ENCODE measurements at regions not wholly inside any gene's neighbourhood (a gene's known extent, or its start where the extent isn't known, plus 50 kb on each side); places are given as distances from the start of the nearest gene placed in this dataset.

DNA sequence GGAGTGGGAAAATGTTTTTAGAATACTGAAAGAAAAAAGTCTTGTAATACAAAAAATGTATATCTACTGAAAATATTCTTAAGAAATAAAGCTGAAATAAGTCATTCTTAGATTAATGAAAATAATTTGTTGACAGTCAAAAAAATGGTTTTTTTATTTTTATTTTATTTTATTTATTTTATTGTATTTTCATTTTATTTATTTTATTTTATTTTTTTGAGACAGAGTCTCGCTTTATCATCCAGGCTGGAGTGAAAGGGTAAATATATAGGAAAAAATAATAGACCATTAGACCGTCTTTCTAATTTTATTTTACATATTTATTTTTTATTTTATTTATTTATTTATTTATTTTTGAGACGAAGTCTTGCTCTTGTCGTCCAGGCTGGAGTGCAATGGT lies 1583.6 kb upstream of the TMEFF2 start:
- Mint-ChIP-seq H3K36me3 (ENCODE audit: low read depth) (no peaks in the 10 kb centered on the region), H3K27ac (no peak overlapping the region), H3K27me3 (no peaks in the 10 kb centered on the region), H3K4me3 (no peak overlapping the region), H3K4me1 (no peaks in the 10 kb centered on the region)
- H3K9me3 ChIP-seq (ENCODE audit: control insufficient read depth, low read length, poor library complexity, severe bottlenecking): no peaks in the 10 kb centered on the region
- DNase-seq (no peak), ATAC-seq (no peak)

DNA sequence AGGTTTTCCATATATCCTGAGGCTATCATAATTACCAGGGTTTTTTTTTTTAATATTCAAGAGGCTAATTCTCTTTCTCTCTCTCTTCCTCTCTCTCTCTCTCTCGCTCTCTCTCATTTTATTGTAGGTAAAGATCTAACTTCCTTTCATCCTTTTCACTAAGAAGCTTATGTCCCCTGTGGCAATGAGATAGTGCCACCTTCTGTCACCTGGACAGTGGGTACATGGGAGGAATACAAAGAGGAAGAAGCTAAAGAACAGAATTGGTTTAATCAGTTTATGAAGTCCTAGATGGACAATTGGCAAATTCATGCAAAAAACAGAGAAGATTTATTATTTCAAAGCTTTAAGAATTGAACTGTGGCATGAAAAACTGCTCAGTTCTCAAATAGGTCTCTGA lies 1582.3 kb upstream of the TMEFF2 start:
- Mint-ChIP-seq H3K4me1 (no peaks in the 10 kb centered on the region), H3K27me3 (no peaks in the 10 kb centered on the region), H3K36me3 (ENCODE audit: low read depth) (no peaks in the 10 kb centered on the region), H3K4me3 (no peak overlapping the region), H3K27ac (no peak overlapping the region)
- H3K9me3 ChIP-seq (ENCODE audit: control insufficient read depth, low read length, poor library complexity, severe bottlenecking): no peaks in the 10 kb centered on the region
- ATAC-seq (no peak), DNase-seq (no peak)

DNA sequence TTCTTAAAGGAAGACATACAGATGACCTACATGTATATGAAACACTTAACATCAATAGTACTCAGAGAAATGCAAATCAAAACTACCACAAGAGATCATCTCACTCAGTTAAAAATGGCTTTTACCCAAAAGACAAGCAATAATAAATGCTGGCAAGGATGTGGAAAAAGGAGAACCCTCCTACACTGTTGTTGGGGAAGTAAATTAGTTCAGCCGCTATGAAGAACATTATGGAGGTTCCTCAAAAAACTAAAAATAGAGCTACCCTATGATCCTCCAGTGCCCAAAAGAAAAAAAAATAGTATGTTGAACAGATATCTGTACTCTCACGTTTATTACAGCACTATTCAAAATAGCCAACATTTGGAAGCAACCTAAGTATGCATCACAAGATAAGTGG lies 1579.4 kb upstream of the TMEFF2 start:
- no peaks in the 10 kb centered on the region for H3K4me1 Mint-ChIP-seq
- ATAC-seq: no peak
- no peaks in the 10 kb centered on the region for H3K36me3 Mint-ChIP-seq (ENCODE audit: low read depth)
- no peaks in the 10 kb centered on the region for H3K27me3 Mint-ChIP-seq
- no peak for DNase-seq
- H3K9me3 ChIP-seq (ENCODE audit: control insufficient read depth, low read length, poor library complexity, severe bottlenecking): no peaks in the 10 kb centered on the region
- H3K4me3 Mint-ChIP-seq: no peak overlapping the region
- no peak overlapping the region for H3K27ac Mint-ChIP-seq

- H3K4me1 Mint-ChIP-seq: no peaks in the 10 kb centered on the region
- no peaks in the 10 kb centered on the region for H3K9me3 ChIP-seq (ENCODE audit: control insufficient read depth, low read length, poor library complexity, severe bottlenecking)
- H3K4me3 Mint-ChIP-seq: no peak overlapping the region
- H3K27ac Mint-ChIP-seq: no peak overlapping the region
- DNase-seq (no peak), ATAC-seq (no peak)
- no peaks in the 10 kb centered on the region for H3K36me3 Mint-ChIP-seq (ENCODE audit: low read depth)
- H3K27me3 Mint-ChIP-seq: no peaks in the 10 kb centered on the region
Measured at GRCh38 chr2:193751299-193751698, 1556.6 kb upstream of the TMEFF2 start.

DNA sequence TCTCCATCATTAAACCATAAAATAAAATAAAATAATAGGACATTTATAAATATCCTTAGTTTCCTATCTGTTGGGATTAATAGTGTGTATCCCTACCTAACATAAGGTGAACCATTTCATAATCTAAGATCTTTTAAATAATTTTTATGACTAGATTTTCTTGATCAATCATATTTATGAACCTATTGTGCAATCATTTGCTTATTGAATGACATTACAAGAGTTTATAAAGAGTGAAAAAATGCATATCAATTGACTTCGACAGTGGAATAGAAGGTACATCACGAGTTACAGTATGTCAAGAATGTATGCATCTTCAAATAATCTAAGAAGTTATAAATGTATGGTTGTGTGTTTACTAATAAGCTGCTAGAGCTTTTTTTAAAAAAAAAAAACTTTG lies 1554.8 kb upstream of the TMEFF2 start:
- H3K27me3 Mint-ChIP-seq: no peaks in the 10 kb centered on the region
- DNase-seq: no peak

GRCh38 chr2:193743089-193743488 lies 1548.4 kb upstream of the TMEFF2 start:
- Mint-ChIP-seq H3K4me3 (no peak overlapping the region), H3K36me3 (ENCODE audit: low read depth) (no peaks in the 10 kb centered on the region), H3K4me1 (no peaks in the 10 kb centered on the region), H3K27me3 (no peaks in the 10 kb centered on the region), H3K27ac (no peak overlapping the region)
- H3K9me3 ChIP-seq (ENCODE audit: control insufficient read depth, low read length, poor library complexity, severe bottlenecking): no peaks in the 10 kb centered on the region
- no peak for ATAC-seq
- no peak for DNase-seq

More for the DNA sequence above, 1554.8 kb upstream of the TMEFF2 start:
- Mint-ChIP-seq H3K36me3 (ENCODE audit: low read depth) (no peaks in the 10 kb centered on the region), H3K4me3 (no peak overlapping the region), H3K27ac (no peak overlapping the region), H3K4me1 (no peaks in the 10 kb centered on the region)
- no peaks in the 10 kb centered on the region for H3K9me3 ChIP-seq (ENCODE audit: control insufficient read depth, low read length, poor library complexity, severe bottlenecking)
- no peak for ATAC-seq

GRCh38 chr2:193738892-193739291 lies 1544.2 kb upstream of the TMEFF2 start:
- ATAC-seq (no peak), DNase-seq (no peak)
- H3K36me3 Mint-ChIP-seq (ENCODE audit: low read depth): no peaks in the 10 kb centered on the region
- H3K27me3 Mint-ChIP-seq: no peaks in the 10 kb centered on the region
- H3K27ac Mint-ChIP-seq: no peak overlapping the region
- no peaks in the 10 kb centered on the region for H3K4me1 Mint-ChIP-seq
- no peak overlapping the region for H3K4me3 Mint-ChIP-seq
- H3K9me3 ChIP-seq (ENCODE audit: control insufficient read depth, low read length, poor library complexity, severe bottlenecking): no peaks in the 10 kb centered on the region

- DNase-seq (no peak), ATAC-seq (no peak)
- no peak overlapping the region for H3K4me3 Mint-ChIP-seq
- no peaks in the 10 kb centered on the region for H3K4me1 Mint-ChIP-seq
- no peaks in the 10 kb centered on the region for H3K36me3 Mint-ChIP-seq (ENCODE audit: low read depth)
- no peaks in the 10 kb centered on the region for H3K9me3 ChIP-seq (ENCODE audit: control insufficient read depth, low read length, poor library complexity, severe bottlenecking)
- H3K27ac Mint-ChIP-seq: no peak overlapping the region
- H3K27me3 Mint-ChIP-seq: no peaks in the 10 kb centered on the region
Measured at GRCh38 chr2:193712912-193713311, 1518.2 kb upstream of the TMEFF2 start.

- Mint-ChIP-seq H3K4me3 (no peak overlapping the region), H3K27ac (no peak overlapping the region), H3K27me3 (no peaks in the 10 kb centered on the region), H3K36me3 (ENCODE audit: low read depth) (no peaks in the 10 kb centered on the region), H3K4me1 (no peaks in the 10 kb centered on the region)
- no peaks in the 10 kb centered on the region for H3K9me3 ChIP-seq (ENCODE audit: control insufficient read depth, low read length, poor library complexity, severe bottlenecking)
- DNase-seq: no peak
- no peak for ATAC-seq
Measured at GRCh38 chr2:193703411-193703810, 1508.7 kb upstream of the TMEFF2 start.

DNA sequence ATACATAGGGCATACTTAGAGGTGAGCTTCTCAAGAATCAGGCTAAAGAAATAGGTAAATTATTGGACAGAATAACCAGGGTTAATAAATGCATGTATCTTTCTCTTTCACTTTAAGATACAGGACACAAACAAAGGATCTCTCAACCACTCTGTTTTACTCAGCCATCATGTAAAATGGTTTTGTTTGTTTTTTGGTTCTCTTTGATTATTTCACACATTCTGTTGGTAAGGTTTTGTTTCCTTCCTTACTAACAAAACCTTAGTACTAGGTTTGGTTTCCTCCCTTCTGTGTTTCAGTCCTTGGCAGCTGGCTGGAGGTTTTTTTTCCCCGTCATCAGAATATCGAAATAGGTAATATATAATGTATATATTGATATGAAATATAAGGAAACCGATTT lies 1506.8 kb upstream of the TMEFF2 start:
- DNase-seq: no peak
- H3K27ac Mint-ChIP-seq: no peak overlapping the region
- no peaks in the 10 kb centered on the region for H3K9me3 ChIP-seq (ENCODE audit: control insufficient read depth, low read length, poor library complexity, severe bottlenecking)
- no peaks in the 10 kb centered on the region for H3K4me1 Mint-ChIP-seq
- no peaks in the 10 kb centered on the region for H3K36me3 Mint-ChIP-seq (ENCODE audit: low read depth)
- no peak overlapping the region for H3K4me3 Mint-ChIP-seq
- no peak for ATAC-seq
- no peaks in the 10 kb centered on the region for H3K27me3 Mint-ChIP-seq

DNA sequence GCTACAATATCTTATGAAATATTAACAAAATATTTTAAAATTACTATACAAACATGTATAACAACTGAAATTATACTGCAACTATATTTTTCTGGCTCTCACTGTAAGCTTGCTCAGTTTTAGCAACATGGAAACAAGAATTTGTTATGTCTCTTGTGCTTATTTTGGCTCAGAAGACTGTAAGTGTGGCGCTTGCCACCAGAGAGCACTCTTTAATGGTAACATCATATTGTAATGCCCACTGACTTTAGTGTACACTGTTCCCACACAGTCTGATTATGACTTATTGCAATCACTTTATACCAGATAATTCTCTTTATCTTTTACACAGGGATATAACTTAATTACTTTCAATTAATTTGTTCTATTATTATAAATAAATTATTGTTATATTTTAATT lies 1500.6 kb upstream of the TMEFF2 start:
- Mint-ChIP-seq H3K36me3 (ENCODE audit: low read depth) (no peaks in the 10 kb centered on the region), H3K27me3 (no peaks in the 10 kb centered on the region), H3K27ac (no peak overlapping the region), H3K4me3 (no peak overlapping the region), H3K4me1 (no peaks in the 10 kb centered on the region)
- H3K9me3 ChIP-seq (ENCODE audit: control insufficient read depth, low read length, poor library complexity, severe bottlenecking): no peaks in the 10 kb centered on the region
- DNase-seq: no peak
- no peak for ATAC-seq

DNA sequence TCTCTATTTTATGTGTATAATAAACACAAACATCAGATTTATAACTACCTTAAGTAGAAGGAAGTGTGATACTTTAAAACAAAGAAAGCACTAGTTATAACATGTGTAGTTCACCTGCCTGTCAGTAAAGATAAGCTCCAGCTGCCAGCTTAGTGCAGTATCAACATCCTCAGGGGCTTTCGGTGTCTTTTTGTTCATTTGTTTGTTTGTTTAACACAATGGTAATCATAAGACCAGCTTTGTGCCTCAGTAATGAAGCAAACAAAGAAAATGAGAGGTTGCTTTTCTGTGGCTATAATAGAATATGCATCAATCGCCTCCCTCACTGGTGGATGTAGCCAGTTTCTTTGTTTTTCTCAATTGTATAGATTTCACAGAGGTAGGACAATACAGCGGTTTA lies 1499.0 kb upstream of the TMEFF2 start:
- Mint-ChIP-seq H3K27ac (no peak overlapping the region), H3K4me3 (no peak overlapping the region), H3K4me1 (no peaks in the 10 kb centered on the region), H3K27me3 (no peaks in the 10 kb centered on the region), H3K36me3 (ENCODE audit: low read depth) (no peaks in the 10 kb centered on the region)
- no peak for DNase-seq
- no peak for ATAC-seq
- H3K9me3 ChIP-seq (ENCODE audit: control insufficient read depth, low read length, poor library complexity, severe bottlenecking): no peaks in the 10 kb centered on the region

DNA sequence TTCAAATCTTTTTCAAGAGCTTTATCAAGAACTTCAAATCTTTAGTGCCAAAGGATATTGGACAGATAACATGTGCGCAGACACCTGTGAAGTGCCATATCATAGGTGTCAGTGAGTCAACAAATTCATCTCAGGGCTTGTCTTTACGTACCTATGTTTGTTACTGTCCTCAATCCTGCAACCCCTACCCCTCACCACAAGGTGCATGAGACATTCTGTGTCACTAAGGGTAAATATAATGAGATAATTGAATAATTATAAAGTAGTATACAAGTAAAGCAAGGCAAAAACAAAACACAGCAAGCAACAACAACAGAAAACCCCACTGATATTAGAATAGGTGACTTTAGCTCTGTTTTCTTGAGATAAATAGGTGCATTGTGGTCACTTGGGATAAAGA lies 1495.8 kb upstream of the TMEFF2 start:
- Mint-ChIP-seq H3K4me3 (no peak overlapping the region), H3K36me3 (ENCODE audit: low read depth) (no peaks in the 10 kb centered on the region), H3K27me3 (no peaks in the 10 kb centered on the region), H3K4me1 (no peaks in the 10 kb centered on the region), H3K27ac (no peak overlapping the region)
- DNase-seq (no peak), ATAC-seq (no peak)
- H3K9me3 ChIP-seq (ENCODE audit: control insufficient read depth, low read length, poor library complexity, severe bottlenecking): no peaks in the 10 kb centered on the region

- DNase-seq (no peak), ATAC-seq (no peak)
- Mint-ChIP-seq H3K4me3 (no peak overlapping the region), H3K36me3 (ENCODE audit: low read depth) (no peaks in the 10 kb centered on the region), H3K27ac (no peak overlapping the region), H3K27me3 (no peaks in the 10 kb centered on the region), H3K4me1 (no peaks in the 10 kb centered on the region)
- H3K9me3 ChIP-seq (ENCODE audit: control insufficient read depth, low read length, poor library complexity, severe bottlenecking): no peaks in the 10 kb centered on the region
Measured at GRCh38 chr2:193687195-193687594, 1492.5 kb upstream of the TMEFF2 start.

GRCh38 chr2:193679847-193680246 lies 1485.1 kb upstream of the TMEFF2 start:
- H3K27ac Mint-ChIP-seq: no peak overlapping the region
- no peaks in the 10 kb centered on the region for H3K36me3 Mint-ChIP-seq (ENCODE audit: low read depth)
- H3K4me3 Mint-ChIP-seq: no peak overlapping the region
- DNase-seq (no peak), ATAC-seq (no peak)
- no peaks in the 10 kb centered on the region for H3K4me1 Mint-ChIP-seq
- no peaks in the 10 kb centered on the region for H3K27me3 Mint-ChIP-seq
- H3K9me3 ChIP-seq (ENCODE audit: control insufficient read depth, low read length, poor library complexity, severe bottlenecking): no peaks in the 10 kb centered on the region
